HG03354 (cell line): ENCODE measurements at regions not wholly inside any gene's neighbourhood (a gene's known extent, or its start where the extent isn't known, plus 50 kb on each side); places are given as distances from the start of the nearest gene placed in this dataset.
"Not testable (repeated sequence)": the region's sequence is repeated elsewhere in the genome, so short reads cannot be mapped to it uniquely, and the experiment has no call there.

ENCODE experiments used
- ATAC-seq: cut with Tn5 transposase; IDR thresholded peaks from one replicate; pipeline ENCODE4 v1.9.1; 2021; ENCODE audit warnings: mild to moderate bottlenecking; ENCODE audit not compliant: unreplicated experiment, poor library complexity, severe bottlenecking

- ATAC-seq: no peak
These were observed 155.5 kb downstream of the GJA1 start for GRCh38 chr6:121590916-121591315.

GRCh38 chr6:121592261-121592935 lies 157.0 kb downstream of the GJA1 start:
- no peak for ATAC-seq

GRCh38 chr6:121593011-121593641 lies 157.7 kb downstream of the GJA1 start:
- ATAC-seq: no peak

GRCh38 chr6:121594053-121594452 lies 158.6 kb downstream of the GJA1 start:
- ATAC-seq: no peak

- ATAC-seq: no peak
These were observed 160.2 kb downstream of the GJA1 start for GRCh38 chr6:121595646-121596045.

GRCh38 chr6:121596441-121596840 lies 161.0 kb downstream of the GJA1 start:
- no peak for ATAC-seq

GRCh38 chr6:121597654-121598053 lies 162.2 kb downstream of the GJA1 start:
- ATAC-seq: no peak

GRCh38 chr6:121599331-121599730 lies 163.9 kb downstream of the GJA1 start:
- ATAC-seq: not testable (repeated sequence)

- no peak for ATAC-seq
These were observed 165.1 kb downstream of the GJA1 start for GRCh38 chr6:121600389-121601168.

GRCh38 chr6:121603486-121603885 lies 168.0 kb downstream of the GJA1 start:
- no peak for ATAC-seq

GRCh38 chr6:121607721-121608120 lies 172.3 kb downstream of the GJA1 start:
- no peak for ATAC-seq

- ATAC-seq: no peak
These were observed 172.8 kb downstream of the GJA1 start for GRCh38 chr6:121608270-121608669.

- no peak for ATAC-seq
These were observed 173.8 kb downstream of the GJA1 start for GRCh38 chr6:121609281-121609680.

GRCh38 chr6:121612927-121613326 lies 177.5 kb downstream of the GJA1 start:
- no peak for ATAC-seq

GRCh38 chr6:121614115-121614514 lies 178.7 kb downstream of the GJA1 start:
- no peak for ATAC-seq

GRCh38 chr6:121615493-121615892 lies 180.0 kb downstream of the GJA1 start:
- no peak for ATAC-seq

- ATAC-seq: no peak
These were observed 181.0 kb downstream of the GJA1 start for GRCh38 chr6:121616406-121616805.

- ATAC-seq: no peak
These were observed 181.9 kb downstream of the GJA1 start for GRCh38 chr6:121617388-121617787.

- no peak for ATAC-seq
These were observed 183.6 kb downstream of the GJA1 start for GRCh38 chr6:121619013-121619412.

GRCh38 chr6:121619987-121620740 lies 184.7 kb downstream of the GJA1 start:
- no peak for ATAC-seq
